ENCODE measurements at regions not wholly inside any gene's neighbourhood (a gene's known extent, or its start where the extent isn't known, plus 50 kb on each side); places are given as distances from the start of the nearest gene placed in this dataset.

- peaks cover 0 to 24% (median 0%) of the 10 kb centered on the region in 12 donors for H3K4me1 ChIP-seq
- 89 to 96% (median 92%) methylated on average over 5 of the region's 5 CpGs for WGBS, 4 donors
- H3K36me3 ChIP-seq: no peaks in the 10 kb centered on the region
- DNase-seq: no peak
- intact Hi-C loops (cut with DNase I): no loop called here
- H3K27me3 ChIP-seq: no peaks in the 10 kb centered on the region
- H3K27ac ChIP-seq: no peak overlapping the region
- TF ChIP-seq POLR2A (IDR thresholded peaks at IDR 0.05): no peak
- no peak for TF ChIP-seq CTCF (IDR thresholded peaks at IDR 0.05)
- no peak overlapping the region for H3K4me3 ChIP-seq
- no peaks in the 10 kb centered on the region for H3K9me3 ChIP-seq
- ATAC-seq: no peak
These were observed 114.2 kb upstream of the FST start for GRCh38 chr5:53366245-53366644.

GRCh38 chr5:53367727-53368126, 112.7 kb upstream of the FST start:
- Histone ChIP-seq H3K4me3 (no peak overlapping the region), H3K36me3 (no peaks in the 10 kb centered on the region), H3K27me3 (no peaks in the 10 kb centered on the region), H3K9me3 (peaks cover 0 to 6% (median 0%) of the 10 kb centered on the region in 12 donors), H3K4me1 (peaks cover 0 to 13% (median 0%) of the 10 kb centered on the region in 12 donors), H3K27ac (no peak overlapping the region)
- DNase-seq (no peak), ATAC-seq (no peak)
- 93 to 97% (median 95%) methylated on average over 1 of the region's 1 CpG for WGBS, 4 donors
- no peak for TF ChIP-seq CTCF (IDR thresholded peaks at IDR 0.05)
- TF ChIP-seq POLR2A (IDR thresholded peaks at IDR 0.05): no peak
- intact Hi-C loops (cut with DNase I): no loop called here

- ATAC-seq: no peak
- TF ChIP-seq CTCF (IDR thresholded peaks at IDR 0.05) (no peak), POLR2A (IDR thresholded peaks at IDR 0.05) (no peak)
- H3K27ac ChIP-seq: no peak overlapping the region
These were observed 111.9 kb upstream of the FST start for GRCh38 chr5:53368516-53368915.

GRCh38 chr5:53368966-53369605, 111.3 kb upstream of the FST start:
- intact Hi-C loops (cut with DNase I): no loop called here
- Histone ChIP-seq H3K9me3 (peaks cover 0 to 7% (median 0%) of the 10 kb centered on the region in 12 donors), H3K4me3 (no peak overlapping the region), H3K4me1 (peaks cover 0 to under 1% (median 0%) of the 10 kb centered on the region in 12 donors), H3K36me3 (no peaks in the 10 kb centered on the region), H3K27me3 (no peaks in the 10 kb centered on the region), H3K27ac (no peak overlapping the region)
- ATAC-seq (no peak), DNase-seq (no peak)
- TF ChIP-seq CTCF (IDR thresholded peaks at IDR 0.05) (no peak), POLR2A (IDR thresholded peaks at IDR 0.05) (no peak)
- 80 to 93% (median 89%) methylated on average over 2 of the region's 2 CpGs for WGBS, 4 donors

More at GRCh38 chr5:53368516-53368915, 111.9 kb upstream of the FST start:
- Histone ChIP-seq H3K9me3 (peaks cover 0 to 7% (median 0%) of the 10 kb centered on the region in 12 donors), H3K27me3 (no peaks in the 10 kb centered on the region), H3K36me3 (no peaks in the 10 kb centered on the region), H3K4me3 (no peak overlapping the region), H3K4me1 (peaks cover 0 to 6% (median 0%) of the 10 kb centered on the region in 12 donors)
- 69 to 81% (median 76%) methylated on average over 1 of the region's 1 CpG for WGBS, 4 donors
- intact Hi-C loops (cut with DNase I): no loop called here
- no peak for DNase-seq

Data from heart left ventricle (tissue), 16 donors.